Vagina (tissue), 2 donors: ENCODE measurements at regions not wholly inside any gene's neighbourhood (a gene's known extent, or its start where the extent isn't known, plus 50 kb on each side); places are given as distances from the start of the nearest gene placed in this dataset.

Experiments used
- POLR2AphosphoS5 ChIP-seq, 2 donors: sonication (generic); formaldehyde crosslinking; IDR thresholded peaks; one replicate each; pipeline ENCODE4 v1.9.0; 2017; ENCODE audit warnings: antibody characterized with exemption in 2 of 2, mild to moderate bottlenecking in 2 of 2, low read depth in 1 of 2; ENCODE audit not compliant: insufficient read depth in 1 of 2
- TF ChIP-seq, protein P1 (sequence below), 3 experiments: fragments of 450-650 bp in 2 of 3; fragments of 200-600 bp in 1 of 3; sonication (generic) in 1 of 3; IDR thresholded peaks; one replicate each; pipeline ENCODE4 v1.5.1; 2017 to 2019; ENCODE audit warnings: antibody characterized with exemption in 3 of 3, mild to moderate bottlenecking in 2 of 3, moderate library complexity in 2 of 3

DNA sequence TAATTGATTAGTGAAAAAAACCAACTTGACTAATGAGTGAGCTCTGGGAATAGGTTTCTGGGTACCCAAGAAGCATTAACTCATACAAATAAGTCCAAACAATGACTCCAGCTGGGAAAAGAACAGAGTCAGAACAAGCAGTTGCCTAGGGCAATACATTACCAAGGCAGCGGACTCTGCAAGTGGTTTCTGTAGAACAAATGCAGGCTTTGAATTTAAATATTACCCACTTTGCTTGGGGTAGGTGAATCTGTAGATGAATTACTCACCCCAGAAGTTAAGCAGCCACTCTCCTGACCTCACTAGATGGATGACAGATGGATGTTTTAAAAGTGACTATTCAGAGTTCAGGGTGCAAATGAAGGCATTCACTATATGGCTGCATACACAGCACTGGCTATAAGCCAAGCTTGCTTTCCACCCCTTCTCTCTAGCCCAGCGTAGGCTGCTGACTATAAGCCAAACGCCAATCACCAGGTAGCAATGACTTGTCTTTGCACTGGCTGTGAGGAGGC, 73.1 kb upstream of the BHLHE40 start:
- TF ChIP-seq, protein P1, sequence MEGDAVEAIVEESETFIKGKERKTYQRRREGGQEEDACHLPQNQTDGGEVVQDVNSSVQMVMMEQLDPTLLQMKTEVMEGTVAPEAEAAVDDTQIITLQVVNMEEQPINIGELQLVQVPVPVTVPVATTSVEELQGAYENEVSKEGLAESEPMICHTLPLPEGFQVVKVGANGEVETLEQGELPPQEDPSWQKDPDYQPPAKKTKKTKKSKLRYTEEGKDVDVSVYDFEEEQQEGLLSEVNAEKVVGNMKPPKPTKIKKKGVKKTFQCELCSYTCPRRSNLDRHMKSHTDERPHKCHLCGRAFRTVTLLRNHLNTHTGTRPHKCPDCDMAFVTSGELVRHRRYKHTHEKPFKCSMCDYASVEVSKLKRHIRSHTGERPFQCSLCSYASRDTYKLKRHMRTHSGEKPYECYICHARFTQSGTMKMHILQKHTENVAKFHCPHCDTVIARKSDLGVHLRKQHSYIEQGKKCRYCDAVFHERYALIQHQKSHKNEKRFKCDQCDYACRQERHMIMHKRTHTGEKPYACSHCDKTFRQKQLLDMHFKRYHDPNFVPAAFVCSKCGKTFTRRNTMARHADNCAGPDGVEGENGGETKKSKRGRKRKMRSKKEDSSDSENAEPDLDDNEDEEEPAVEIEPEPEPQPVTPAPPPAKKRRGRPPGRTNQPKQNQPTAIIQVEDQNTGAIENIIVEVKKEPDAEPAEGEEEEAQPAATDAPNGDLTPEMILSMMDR (IDR thresholded peaks at IDR 0.05): no peak
- no peak for TF ChIP-seq POLR2AphosphoS5 (IDR thresholded peaks at IDR 0.05; ENCODE audit: insufficient read depth in 1 of 2, low read depth in 1 of 2)
